HG02571 (cell line): ENCODE measurements at regions not wholly inside any gene's neighbourhood (a gene's known extent, or its start where the extent isn't known, plus 50 kb on each side); places are given as distances from the start of the nearest gene placed in this dataset.
"Not testable (repeated sequence)": the region's sequence is repeated elsewhere in the genome, so short reads cannot be mapped to it uniquely, and the experiment has no call there.

Experiments
- ATAC-seq: cut with Tn5 transposase; IDR thresholded peaks from one replicate; pipeline ENCODE4 v1.9.1; 2021; ENCODE audit warnings: mild to moderate bottlenecking, moderate library complexity; ENCODE audit not compliant: unreplicated experiment

DNA sequence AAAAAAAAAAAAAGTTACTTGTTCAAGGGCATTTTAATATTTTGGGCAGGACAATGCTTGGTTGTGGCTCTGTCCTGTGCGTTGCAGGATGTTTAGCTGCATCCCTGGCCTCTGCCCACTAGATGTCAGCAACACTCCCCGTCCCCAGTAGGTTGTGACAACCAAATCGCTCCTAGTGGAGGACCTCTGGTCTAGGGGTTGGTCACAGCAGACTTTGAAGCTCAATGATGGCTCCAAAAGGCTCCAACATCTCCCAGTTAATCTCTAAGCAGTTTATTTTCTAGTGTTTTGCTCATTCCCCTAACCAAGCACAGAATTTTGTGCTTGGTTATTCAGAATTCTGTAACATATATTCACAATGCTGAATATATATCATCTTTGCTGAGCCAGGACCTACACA lies 67.0 kb downstream of the CHRNA1 start:
- ATAC-seq, result peak; percentile 91

DNA sequence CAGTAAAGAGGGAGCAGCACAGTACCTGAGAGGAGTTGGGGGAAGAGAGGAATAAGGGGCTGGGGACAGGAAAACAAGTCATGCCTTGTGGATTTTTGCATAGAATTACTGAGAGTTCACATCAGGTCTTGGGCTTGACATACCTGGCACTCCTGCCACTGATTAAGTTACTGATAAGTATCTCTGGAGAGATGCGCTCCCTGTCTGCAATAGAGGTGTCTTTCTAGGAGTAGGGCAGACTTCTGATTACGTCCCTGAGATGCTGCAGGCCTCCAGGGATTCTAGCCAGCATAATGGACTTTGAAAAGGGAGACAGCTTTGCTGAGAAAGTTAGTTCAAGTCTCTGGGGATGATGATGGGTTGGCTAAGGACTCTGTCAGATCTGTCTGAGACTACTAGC lies 69.4 kb downstream of the CHRNA1 start:
- ATAC-seq, result no peak

DNA sequence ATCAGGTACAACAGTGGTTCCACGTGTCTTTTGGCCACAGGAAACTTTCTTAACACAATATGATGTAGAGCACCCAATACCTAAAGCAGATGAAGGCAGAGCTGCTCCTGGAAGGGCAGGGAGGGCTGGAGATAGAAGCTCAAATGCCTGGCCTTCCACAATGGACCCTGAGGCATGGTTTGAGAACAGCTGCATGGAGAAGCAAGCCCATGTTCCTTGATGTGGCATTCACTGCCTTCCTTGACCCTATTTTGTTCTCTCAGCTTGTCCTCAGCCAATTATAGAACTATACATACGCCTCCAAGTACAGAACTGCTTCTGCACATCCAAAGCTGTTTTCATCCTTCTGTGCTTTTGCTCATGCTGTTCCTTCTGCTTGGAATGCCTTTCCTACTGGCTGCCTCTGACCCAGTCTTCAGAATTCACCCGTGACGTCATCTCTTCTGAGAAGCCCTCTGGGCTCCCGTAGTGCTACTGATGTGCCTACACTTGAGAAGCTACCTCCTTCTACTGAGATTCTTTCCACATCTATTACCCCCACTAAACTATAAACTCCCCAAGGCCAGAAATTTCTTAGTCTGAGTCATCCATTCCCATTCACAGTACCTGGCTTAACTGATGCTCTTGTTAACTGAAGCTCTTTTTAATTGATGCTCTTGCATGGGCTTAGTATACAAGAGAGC lies 69.9 kb downstream of the CHRNA1 start:
- no peak for ATAC-seq

DNA sequence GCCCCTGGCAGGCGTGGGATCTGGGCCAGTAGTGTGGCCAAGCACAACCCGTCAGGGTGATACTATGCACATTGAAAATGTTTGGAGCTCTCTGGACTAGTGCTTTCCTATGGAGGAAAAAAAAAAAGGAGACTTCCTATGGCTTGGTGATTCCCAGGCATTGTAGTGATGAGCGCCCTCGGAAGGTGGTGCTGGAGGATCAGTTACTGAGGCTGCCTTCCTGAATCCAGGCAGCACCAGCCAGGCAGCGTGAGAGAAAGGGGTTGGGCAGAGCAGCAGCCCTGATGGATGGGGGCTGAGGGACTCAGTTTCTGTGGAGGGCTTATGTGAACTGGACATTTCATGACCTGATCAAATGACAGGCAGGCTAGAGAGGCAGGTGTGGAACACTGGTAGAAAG lies 70.9 kb downstream of the CHRNA1 start:
- ATAC-seq, result no peak

DNA sequence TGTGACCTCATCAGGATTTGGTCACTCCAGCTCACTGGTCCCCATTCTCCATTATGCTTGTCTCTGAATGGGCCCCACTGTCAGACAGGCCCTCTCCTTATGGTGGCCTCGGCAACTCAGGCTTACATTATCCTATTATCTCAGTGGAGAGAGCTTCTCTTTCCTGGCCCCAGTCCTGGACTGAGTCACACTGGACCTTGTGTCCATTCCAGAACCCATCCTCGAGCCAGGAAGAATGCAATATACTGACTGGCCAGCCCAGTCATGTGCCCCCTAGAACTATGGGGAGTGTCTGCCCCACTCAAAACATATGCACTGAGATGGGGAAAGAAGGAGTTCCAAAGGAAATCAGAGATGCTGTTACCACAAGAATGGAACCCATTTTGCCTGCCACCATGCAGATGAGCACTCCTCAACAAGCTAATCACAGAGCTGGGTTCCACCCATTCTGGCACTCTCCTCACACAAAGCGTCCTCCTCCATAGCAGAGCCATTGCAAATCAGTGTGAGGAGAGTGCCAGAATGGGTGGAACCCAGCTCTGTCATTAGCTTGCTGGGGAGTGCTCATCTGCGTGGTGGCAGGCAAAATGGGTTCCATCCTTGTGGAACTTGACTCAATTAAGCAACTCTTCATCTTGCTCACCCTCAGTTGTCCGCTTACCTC lies 71.9 kb downstream of the CHRNA1 start:
- no peak for ATAC-seq

DNA sequence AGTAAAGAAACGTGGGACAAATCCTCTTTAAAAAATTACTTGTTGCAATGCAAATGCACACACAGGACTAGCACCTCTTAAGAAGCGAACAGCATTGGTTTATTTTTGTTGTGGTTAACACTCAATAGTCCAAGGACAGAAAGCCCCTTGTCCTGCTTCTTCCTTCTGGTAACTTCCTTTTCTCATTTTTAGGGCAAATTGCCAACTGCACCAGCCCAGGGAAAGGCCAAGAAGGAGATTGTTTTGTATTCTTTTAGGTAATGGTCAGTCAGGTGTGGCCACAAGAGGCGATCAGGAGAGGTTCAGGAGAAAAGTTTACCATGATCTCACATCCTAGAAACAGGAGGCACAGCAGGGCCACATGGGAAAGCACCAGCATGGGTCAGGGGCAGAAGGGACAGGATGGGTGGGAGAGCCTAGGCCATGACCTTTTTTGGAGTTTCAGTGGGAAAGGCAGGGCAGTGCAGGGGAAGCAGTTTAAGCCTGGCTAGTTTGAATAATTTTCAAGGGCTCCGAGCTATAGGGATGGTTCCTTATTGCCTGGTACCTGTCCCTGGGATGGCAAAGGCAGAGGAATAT lies 73.0 kb downstream of the CHRNA1 start:
- ATAC-seq, result no peak

DNA sequence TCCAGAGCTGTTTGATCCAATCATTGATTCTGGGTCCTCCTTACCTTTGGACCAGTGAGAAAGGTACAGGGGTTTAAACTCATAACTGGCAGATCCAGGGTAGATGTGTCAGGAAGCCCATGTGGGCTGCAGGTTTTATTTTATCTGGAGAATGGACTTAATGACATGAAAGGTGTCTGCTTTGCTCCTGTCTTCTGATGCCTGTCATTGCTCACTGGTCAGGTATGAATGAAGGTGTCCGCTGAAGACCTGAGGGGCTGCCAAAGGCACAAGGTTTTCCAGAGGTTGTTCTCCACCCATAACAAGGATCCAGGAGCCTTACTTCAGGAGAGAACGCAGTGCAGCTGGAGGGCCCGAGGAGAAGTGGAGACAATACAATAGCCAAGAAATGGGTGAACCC lies 74.2 kb downstream of the CHRNA1 start:
- ATAC-seq, result no peak

DNA sequence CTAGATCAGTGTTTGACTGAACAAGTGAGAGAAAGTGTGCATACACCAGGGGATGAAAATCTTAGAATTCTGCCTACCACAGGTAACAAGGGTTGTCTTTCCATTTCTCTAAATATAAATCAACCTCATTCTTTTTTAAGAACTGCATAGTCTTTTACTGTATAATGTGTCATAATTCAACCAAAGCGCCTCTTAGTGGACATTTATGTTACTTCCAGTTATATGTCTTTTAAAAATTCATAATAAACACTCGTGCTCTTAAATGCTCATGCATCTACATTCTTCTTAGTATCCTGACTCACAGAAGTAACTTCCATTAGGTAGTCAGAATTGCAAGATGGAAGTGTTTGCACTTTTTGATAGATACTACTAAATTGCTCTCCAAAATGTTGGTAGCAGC lies 76.2 kb downstream of the CHRNA1 start:
- ATAC-seq, result no peak

DNA sequence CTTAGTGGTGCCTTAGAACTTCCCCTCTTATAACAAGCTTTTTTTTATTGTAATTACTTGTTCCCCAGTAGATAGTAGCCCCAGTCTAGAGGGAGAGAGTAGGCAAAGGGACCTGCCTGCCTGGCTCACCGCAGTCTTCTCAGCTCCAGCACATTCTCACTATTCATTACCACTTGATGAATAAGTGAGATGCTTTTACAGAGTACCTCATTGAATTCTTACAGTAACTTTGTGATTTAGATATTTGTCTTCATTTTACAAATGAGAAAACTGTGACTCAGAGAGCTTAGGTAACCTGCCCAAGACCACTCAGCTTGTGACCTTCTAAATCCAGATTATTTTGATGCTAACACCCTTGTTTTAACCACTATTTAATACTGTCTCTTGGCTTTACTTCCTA lies 77.8 kb downstream of the CHRNA1 start:
- no peak for ATAC-seq

DNA sequence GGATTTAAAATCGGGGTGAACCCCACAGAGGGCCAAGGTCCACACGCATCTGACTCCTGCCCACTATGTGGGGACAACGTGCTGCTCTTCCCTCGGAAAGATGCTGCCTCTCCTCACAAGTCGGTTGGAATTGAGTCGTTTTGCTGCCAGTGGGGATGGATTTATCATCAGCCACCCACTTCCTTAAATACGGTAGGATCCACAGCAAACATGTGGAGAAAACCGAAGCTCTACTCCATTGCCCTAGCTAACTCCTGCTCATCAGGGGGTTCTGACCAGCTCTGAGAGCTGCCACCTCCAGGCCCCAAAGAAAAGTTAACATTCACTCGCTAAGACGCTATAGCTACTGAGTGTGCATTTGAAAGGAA lies 80.9 kb downstream of the CHRNA1 start:
- no peak for ATAC-seq

DNA sequence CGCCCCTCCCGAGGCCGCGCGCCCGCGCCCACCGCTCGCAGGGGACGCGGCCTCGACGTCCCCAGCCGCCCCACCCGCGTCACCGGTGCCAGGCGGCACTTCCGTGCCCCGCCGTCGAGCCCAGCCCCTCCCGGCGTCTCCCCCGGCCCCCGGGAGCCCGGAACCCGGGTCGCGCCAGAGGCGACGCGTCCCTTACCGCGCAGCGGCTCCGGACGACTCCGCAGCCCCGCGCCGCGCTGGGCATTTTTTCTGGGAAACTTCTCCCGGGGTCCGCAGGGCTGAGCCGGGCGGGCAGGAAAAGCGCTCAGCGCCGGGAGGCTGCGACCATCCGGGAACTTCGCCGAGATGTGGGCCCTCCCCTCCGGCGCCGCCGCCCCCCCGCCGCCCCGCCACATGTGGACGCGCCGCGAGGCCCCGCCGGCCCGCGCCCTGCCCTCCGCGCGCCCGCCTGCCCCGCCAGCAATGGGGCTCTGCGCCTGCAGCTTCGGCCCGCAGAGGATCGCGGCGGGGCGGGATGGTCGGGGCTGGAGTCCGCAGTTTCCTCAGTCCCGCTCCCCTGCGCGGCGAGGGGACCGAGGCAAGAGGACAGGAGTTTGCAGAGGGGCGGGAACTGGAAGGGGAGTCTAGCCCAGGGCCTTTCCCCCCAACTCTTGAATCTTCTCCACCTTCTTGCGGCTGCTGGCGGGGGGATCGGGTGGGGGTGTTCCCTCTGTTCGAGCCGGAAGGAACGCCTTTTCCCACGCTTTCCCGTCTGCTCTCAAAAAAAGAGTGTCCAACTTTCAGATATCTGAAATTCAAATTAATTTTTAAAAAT lies 81.5 kb downstream of the CHRNA1 start:
- peak; percentile 54 for ATAC-seq

DNA sequence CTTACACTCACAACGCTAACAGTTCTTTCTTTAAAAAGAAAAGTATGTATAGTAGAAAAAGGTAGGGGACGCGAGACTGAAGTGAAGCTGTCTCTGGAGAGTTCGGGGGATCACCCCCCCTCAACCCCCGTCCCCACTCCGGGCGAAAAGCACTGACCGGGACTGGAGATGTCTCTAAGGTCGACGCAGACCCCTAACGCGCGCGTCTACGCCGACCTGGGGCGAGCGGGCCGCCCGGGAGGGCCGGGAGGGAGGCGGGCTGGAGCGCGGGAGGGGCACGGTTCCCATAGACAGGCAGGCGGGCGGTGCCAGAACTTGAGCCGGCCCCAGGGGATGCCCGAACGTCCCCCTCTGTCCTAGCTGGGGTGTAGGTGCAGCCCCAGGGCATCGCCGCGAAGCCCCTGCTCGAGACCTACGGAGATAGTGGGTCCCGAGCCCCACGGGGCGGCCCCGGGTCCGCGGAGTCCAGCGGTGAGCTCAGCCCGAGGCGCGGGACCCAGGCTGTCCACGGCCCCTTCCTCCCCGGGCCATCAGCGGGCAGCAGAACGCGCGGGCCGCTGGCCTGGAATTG lies 82.2 kb downstream of the CHRNA1 start:
- peak; percentile 41 for ATAC-seq

DNA sequence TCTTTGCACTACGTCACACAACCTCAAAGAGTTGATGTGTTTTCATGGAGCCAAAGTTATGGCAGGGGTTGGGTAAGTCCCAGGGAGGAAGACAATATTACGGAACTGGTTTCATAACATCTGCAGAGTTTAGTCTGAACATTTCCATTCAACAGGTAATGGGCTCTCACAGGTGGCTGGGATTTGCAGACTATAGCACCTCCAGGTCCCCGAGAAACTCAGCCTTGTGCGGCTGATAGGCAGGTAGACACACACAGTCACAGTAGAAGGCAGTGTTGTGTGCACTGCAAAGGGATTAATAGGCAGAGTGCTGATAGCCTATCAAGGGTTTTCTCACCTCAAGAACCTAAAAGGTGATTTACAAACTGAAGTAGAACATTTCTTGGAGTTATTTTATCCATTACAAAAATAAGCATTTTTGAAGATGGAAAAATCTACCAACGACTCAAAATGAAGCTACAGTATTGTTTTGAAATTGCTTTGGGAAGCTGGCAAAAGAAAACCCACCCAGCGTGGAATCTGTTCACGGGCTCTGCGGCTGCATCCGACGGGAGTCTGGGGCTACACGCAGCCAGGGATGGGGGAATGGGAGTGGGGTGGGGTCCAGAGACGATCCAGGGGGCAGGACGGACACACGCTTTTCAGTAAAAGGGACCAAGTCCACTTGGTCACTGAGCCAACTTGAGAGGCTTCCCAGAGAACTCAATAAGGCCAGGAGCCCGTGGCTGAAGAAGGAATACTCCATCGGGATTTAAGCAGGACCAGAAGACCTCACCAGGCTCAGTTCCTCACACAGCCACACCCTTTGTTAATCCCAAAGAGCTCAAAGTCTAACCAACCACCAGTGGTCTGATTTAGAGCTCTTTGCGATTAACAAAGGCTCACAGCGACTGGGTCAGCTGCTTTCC lies 82.9 kb downstream of the CHRNA1 start:
- no peak for ATAC-seq

DNA sequence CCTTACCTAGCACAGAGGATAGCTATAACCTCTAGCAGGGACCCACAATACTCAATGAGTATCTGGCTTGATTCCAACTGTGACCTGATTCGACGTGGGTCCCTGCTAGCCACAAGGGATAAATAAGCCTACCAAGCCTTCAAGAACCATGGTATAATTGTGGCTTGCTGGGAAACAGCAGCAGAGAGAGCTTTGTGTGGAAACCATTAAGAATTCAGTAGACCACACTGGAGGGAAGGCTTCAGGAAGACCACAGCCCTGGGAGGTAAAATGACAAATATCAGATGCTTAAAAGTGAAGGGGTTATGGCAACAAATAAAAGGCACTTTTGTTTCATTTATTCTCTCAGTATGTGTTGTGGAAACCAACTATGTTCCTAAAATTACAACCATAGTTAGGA lies 82.6 kb upstream of the WIPF1 start:
- no peak for ATAC-seq

DNA sequence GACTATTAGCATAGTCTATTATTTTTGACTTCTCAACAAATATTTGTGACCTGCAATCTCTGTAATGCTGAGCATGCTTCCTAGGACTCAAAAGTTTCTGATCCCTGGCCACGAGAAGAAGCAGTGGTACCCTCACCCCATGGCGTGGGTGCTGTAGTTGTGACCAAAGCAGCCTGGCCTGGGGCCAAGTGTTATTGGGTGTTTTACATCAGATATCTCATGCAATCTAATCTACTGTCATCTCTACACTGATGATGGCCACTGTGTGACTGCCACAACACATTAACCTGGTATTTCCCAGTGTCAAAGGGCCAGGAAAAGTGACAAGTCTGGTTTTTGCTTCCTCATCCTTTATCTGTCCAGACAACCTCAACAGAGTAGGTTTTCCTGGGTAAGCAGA lies 80.8 kb upstream of the WIPF1 start:
- ATAC-seq, result no peak

DNA sequence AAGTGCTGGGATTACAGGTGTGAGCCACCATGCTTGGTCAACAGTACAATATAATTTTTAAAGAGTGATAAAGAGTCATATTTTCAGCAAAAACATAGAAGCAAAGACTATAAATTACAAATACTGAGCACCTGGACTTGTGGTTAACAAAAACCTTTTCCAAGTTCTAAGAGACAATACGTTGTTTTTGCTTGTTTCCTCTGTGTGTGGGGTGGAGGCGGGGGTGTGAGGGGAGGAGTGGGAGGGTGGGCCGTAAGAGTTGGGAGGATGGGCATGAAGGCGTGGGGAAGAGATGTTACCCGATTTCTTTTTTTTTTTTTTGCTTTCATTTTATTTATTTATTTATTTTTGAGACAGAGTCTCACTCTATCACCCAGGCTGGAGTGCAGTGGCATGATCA lies 78.0 kb upstream of the WIPF1 start:
- no peak for ATAC-seq

DNA sequence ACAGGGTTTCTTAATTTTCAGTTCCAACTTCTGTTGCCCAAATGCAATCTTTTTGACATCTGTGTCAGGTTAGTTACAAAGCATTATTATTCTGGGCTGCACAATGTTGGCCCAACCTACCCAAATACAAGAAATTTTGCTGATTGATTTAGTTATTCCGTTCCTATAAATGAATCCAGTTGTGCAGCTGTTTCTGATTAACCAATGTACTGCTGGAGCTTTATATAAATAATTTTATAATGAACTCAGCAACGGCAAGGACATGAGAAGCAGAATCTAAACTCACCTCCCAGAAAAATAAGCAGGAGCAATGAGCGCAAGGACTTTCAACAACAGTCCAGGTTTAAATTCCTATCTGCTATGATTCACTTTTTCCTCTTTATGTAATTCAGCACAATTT lies 76.3 kb upstream of the WIPF1 start:
- ATAC-seq, result no peak

DNA sequence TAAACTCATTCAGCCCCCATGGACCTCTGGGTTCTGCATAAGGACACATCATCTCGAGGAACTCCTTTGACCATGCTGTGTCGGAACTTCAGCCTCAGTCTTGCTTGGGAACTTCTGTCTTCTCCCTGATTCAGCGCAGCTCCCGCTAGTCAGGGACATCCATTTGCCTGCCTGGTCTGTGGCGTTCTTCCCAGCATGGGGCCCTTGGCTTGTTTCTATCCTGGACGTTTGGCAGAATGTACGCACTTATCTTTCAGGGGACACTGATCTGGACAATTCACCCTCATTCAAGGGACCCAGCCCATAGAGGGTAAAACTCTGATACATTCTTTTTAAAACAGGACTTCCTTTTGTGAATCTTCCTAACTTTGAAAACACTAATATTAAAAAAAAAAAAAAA lies 75.8 kb upstream of the WIPF1 start:
- no peak for ATAC-seq

DNA sequence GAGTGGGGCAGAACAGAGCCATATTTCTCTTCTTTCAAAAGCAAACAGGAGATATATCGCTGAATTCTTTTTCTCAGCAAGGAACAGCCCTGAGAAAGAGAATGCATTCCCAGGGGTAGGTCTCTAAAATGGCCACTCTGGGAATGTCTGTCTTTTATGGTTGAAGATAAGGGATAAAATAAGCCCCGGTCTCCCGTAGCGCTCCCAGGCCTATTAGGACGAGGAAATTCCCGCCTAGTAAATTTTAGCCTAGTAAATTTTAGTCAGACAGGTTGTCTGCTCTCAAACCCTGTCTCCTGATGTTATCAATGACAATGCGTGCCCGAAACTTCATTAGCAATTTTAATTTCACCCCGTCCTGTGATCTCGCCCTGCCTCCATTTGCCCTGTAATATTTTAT lies 73.9 kb upstream of the WIPF1 start:
- ATAC-seq, result not testable (repeated sequence)

DNA sequence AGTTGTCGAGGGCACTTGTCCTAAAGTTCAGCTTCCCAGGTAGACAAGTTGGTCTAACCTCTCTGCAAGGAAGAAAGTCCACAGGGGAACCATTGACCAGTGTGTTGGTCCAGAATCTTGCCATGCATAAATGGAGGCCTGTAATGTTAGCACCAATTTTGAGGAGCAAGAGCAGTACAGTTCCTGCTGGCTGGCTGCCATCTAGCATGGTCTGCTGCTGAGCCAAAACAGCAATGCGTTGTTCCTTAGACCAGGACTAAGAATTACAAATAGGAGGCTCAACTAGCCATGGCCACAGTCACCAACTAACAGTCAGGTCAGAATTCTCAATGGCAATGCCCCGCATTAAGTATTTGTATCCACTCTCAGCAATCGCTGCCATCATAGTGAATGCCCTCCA lies 72.8 kb upstream of the WIPF1 start:
- ATAC-seq, result no peak
